ENCODE measurements at regions not wholly inside any gene's neighbourhood (a gene's known extent, or its start where the extent isn't known, plus 50 kb on each side); places are given as distances from the start of the nearest gene placed in this dataset.
"Not testable (repeated sequence)": the region's sequence is repeated elsewhere in the genome, so short reads cannot be mapped to it uniquely, and the experiment has no call there.

DNA sequence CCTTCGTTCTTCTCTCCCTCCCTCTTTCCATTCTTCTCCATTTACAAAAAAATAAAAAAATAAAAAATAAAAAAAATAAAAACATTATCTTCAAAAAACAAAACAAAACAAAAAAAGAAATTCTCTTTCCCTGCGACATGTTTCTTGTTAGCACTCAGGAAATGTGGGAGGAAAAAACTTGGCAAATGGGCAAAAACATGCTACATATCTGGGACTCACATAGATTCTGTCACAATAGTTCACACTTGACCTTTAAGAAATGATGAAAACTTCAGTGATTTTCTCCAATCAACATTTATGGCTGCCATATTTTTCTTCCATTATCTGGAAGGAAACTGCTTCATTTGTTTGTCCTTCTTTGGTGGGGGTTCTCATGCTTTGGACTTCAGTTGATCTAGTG, 109.3 kb downstream of the PRKAB2 start:
- no peak for DNase-seq (ENCODE audit: low read depth)

DNA sequence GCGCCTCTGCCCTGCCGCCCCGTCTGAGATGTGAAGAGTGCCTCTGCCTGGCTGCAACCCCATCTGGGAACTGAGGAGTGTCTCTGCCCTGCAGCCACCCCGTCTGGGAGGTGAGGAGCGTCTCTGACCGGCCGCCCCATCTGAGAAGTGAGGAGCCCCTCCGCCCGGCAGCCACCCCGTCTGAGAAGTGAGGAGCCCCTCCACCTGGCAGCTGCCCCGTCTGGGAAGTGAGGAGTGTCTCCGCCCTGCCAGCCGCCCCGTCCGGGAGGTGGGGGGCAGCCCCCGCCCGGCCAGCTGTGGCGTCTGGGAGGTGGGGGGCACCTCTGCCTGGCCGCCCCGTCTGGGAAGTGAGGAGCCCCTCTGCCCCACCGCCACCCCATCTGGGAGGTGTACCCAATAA, 110.4 kb downstream of the PRKAB2 start:
- not testable (repeated sequence) for DNase-seq (ENCODE audit: low read depth)

DNA sequence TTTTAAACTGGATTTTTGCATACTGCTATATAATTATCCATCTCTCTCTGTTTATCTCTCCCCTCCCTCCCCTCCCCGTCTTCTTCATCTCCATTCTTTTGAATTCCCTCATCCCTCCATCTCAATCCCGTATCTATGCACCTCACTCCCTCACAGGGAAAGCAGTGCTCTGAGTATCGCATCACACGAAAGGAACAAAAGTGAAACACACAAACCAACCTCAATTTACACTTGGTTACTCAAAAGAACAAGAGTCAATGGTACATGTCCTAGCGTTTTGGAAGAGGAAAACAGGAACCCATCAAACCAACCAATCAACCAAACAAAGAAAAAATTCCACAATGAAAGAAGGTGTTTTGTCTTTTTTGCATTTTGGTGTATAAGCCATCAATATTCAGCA, 115.1 kb downstream of the NBPF12 start:
- no peak for DNase-seq (ENCODE audit: low read depth)

DNA sequence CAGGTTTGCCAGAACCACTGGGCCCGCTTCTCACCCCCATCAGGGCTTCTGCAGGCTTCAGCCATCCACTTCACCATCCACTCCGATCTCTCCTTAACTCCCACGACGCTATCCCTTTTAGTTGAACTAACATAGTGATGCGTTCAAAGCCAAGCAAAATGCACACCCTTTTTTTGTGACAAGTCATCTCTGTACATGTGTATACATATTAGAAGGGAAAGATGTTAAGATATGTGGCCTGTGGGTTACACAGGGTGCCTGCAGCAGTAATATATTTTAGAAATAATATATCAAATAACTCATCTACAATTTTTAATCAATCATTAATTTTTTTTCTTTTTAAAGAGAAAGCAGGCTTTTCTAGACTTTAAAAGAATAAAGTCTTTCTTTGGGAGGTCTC, 114.6 kb downstream of the NBPF12 start:
- no peak for DNase-seq (ENCODE audit: low read depth)

DNA sequence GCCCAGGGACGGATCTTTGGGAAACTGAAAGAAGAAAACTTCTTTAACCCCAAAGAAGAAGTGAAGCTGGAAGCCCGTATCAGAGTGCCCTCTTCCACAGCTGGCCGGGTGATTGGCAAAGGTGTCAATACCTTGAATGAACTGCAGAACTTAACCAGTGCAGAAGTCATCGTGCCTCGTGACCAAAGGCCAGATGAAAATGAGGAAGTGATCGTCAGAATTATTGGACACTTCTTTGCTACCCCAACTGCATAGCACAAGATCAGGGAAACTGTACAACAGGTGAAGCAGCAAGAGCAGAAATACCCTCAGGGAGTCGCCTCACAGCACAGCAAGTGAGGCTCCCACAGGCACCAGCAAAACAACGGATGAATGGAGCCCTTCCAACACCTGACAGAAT, 114.0 kb downstream of the NBPF12 start:
- no peak for DNase-seq (ENCODE audit: low read depth)

DNA sequence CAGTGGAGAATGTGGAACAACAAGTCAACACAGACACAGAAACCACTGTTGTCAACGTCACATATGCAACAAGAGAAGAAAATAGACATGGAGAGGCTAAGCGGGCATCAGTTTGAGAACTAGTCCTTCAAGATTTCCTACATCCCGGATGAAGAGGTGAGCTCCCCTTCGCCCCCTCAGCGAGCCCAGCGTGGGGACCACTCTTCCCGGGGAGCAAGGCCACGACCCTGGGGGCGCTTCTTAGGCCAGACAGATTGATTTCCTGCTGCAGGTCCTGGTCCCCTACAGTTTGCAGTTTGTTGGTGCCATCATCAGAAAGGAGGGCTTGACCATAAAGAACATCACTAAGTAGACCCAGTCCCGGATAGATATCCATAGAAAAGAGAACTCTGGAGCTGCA, 113.0 kb downstream of the NBPF12 start:
- no peak for DNase-seq (ENCODE audit: low read depth)

DNA sequence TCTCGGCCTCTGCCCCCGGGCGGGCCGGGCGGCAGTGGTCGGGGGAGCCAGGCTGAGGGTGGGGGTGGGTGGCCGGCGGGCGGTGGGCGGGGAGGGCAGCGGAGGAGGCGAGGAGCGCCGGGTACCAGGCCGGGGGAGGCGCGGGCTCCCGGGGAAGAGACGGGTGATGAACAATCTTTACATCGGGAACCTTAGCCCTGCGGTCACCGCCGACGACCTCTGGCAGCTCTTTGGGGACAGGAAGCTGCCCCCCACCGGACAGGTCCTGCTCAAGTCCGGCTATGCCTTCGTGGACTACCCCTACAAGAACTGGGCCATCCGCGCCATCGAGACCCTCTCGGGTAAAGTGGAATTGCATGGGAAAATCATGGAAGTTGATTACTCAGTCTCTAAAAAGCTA, 112.5 kb downstream of the NBPF12 start:
- DNase-seq (ENCODE audit: low read depth) = no peak

DNA sequence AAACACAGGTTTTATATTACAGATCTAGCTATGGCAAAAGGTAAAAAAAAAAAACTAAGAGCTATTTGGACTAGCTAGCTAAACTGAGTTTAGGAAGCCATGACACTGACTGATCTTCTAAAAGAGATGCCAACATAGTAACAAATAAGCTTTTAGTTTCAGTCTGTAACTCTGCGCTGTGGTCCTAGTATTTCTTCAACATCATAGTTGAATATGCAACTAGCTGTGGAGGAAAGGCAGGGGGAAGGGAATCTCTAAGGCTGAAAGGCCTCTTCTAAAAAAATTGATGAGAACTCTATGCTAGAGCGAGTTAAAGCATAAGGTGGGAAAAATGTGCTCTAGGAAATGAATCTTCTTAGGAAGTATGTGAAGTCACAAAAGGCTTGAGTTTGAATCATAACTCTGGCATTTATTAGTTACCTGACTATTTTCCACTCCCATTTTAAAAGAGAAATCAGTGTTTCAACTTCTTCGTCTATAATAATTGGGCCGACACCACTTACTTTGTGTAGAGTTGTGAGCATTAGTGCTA, 108.8 kb downstream of the NBPF12 start:
- DNase-seq (ENCODE audit: low read depth) = not testable (repeated sequence)

DNA sequence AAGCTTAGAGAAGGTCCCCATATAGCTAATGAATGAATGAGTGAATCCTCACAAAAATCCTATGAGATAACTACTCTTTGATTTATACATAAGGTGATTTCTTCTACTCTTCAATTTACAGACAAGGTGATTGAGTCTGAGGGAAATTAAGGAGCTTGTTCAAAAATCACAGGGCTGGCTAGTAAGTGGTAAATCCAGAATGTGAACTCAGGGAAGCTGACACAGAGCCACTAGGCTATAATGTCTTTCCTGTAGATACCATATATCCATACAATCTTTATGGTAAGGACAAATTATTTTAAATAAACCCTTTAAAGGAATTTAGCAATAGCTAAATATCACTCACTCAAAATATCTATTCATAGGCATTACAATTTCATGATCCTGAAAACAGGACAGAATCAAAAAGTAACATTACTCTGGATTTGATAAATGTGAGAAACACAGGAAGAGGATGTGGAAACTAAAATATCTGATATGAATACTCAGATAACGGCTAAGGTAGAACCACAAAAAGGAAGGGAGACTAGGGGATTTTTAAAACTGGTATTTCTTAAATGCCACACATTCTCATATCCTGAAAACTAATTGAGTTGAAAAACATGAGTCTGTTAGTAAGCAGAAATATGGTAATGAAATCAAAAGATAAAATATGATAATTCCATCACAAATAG, 108.2 kb downstream of the NBPF12 start:
- DNase-seq (ENCODE audit: low read depth) = no peak
